ENCODE measurements at regions not wholly inside any gene's neighbourhood (a gene's known extent, or its start where the extent isn't known, plus 50 kb on each side); places are given as distances from the start of the nearest gene placed in this dataset.

GRCh38 chr14:104335176-104335575 is 196.8 kb downstream of the KIF26A start:
- TF ChIP-seq CTCF (conservative IDR thresholded peaks at IDR 0.05) (no peak), EZH2 (IDR thresholded peaks at IDR 0.05; ENCODE audit: low read depth) (no peak)
